Lung (tissue), 11 donors: ENCODE measurements at regions not wholly inside any gene's neighbourhood (a gene's known extent, or its start where the extent isn't known, plus 50 kb on each side); places are given as distances from the start of the nearest gene placed in this dataset.

Experiments
- ATAC-seq: fragments of 200-7000 bp; cut with Tn5 transposase; one replicate; pipeline ENCODE4 v1.9.1; 2020; ENCODE audit warnings: moderate number of reproducible peaks; ENCODE audit not compliant: insufficient read depth, low FRiP score
- DNase-seq, 3 donors: peaks; one replicate each; pipeline ENCODE4 v3.0.0-alpha.2; 2013 to 2017
- H3K27ac ChIP-seq, 2 donors: one replicate each; pipeline ENCODE4 v1.5.1; 2013; ENCODE audit warnings: mild to moderate bottlenecking in 2 of 2, moderate library complexity in 2 of 2, control low read depth in 1 of 2, inconsistent platforms in 1 of 2, low read depth in 1 of 2, low read length in 1 of 2
- H3K27me3 ChIP-seq, 3 donors: one replicate each; pipeline ENCODE4 v1.5.1; 2013; ENCODE audit warnings: low read length in 2 of 3; ENCODE audit not compliant: control insufficient read depth in 3 of 3, insufficient read depth in 3 of 3
- H3K36me3 ChIP-seq, 4 donors: one replicate each; pipeline ENCODE4 v1.5.1; 2013; ENCODE audit warnings: low read length in 4 of 4, mild to moderate bottlenecking in 1 of 4, moderate library complexity in 1 of 4; ENCODE audit not compliant: control insufficient read depth in 4 of 4, insufficient read depth in 4 of 4
- H3K4me1 ChIP-seq, 5 donors: one replicate each; pipeline ENCODE4 v1.5.1; 2013; ENCODE audit warnings: low read length in 5 of 5, mild to moderate bottlenecking in 2 of 5, moderate library complexity in 1 of 5; ENCODE audit not compliant: control insufficient read depth in 5 of 5, insufficient read depth in 5 of 5
- H3K4me3 ChIP-seq: one replicate; pipeline ENCODE4 v1.5.1; 2013; ENCODE audit warnings: mild to moderate bottlenecking, control low read depth, moderate library complexity
- H3K9ac ChIP-seq, 2 donors: one replicate each; pipeline ENCODE4 v1.5.1; 2013; ENCODE audit warnings: low read length in 2 of 2, control low read depth in 1 of 2; ENCODE audit not compliant: insufficient read depth in 1 of 2
- H3K9me3 ChIP-seq, 4 donors: one replicate each; pipeline ENCODE4 v1.5.1; 2013; ENCODE audit warnings: low read length in 3 of 4, mild to moderate bottlenecking in 1 of 4, moderate library complexity in 1 of 4; ENCODE audit not compliant: control insufficient read depth in 4 of 4, insufficient read depth in 3 of 4
- WGBS, 2 donors: extraction: QIAGEN DNeasy Blood & Tissue Kit; methylation state at CpG; one replicate each; pipeline ENCODE4 v1.1.7; 2013; 5-methylcytosine and 5-hydroxymethylcytosine counted together
- TF ChIP-seq, protein P1 (sequence below): IDR thresholded peaks from 2 replicates; pipeline ENCODE4 v1.5.1; 2012; ENCODE audit warnings: mild to moderate bottlenecking; ENCODE audit errors: control extremely low read depth, extremely low read depth
- donor health status: control.
- donor health status: control.
- donor health status: Bipolar disorder and iron deficiency.
- donor health status: healthy.
- donor health status: DM: yes; HTN: yes; CAD: no.

DNA sequence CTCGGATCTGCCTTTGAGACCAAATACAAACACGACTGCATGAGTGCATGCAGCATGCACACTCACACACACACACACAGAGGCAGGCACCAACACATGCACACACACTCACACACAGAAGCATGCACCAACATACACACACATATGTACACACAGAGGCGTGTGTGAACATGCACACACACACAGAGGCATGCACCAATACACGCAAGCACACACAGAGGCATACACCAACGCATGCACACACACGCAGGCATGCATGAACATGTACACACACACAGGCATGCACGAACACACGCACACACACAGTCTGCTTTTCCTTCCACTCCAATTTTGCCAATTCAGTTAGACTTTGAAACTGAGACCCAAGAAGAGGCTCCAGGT lies 67.3 kb upstream of the COL13A1 start:
- TF ChIP-seq, protein P1, sequence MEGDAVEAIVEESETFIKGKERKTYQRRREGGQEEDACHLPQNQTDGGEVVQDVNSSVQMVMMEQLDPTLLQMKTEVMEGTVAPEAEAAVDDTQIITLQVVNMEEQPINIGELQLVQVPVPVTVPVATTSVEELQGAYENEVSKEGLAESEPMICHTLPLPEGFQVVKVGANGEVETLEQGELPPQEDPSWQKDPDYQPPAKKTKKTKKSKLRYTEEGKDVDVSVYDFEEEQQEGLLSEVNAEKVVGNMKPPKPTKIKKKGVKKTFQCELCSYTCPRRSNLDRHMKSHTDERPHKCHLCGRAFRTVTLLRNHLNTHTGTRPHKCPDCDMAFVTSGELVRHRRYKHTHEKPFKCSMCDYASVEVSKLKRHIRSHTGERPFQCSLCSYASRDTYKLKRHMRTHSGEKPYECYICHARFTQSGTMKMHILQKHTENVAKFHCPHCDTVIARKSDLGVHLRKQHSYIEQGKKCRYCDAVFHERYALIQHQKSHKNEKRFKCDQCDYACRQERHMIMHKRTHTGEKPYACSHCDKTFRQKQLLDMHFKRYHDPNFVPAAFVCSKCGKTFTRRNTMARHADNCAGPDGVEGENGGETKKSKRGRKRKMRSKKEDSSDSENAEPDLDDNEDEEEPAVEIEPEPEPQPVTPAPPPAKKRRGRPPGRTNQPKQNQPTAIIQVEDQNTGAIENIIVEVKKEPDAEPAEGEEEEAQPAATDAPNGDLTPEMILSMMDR: no peak
- no peak overlapping the region for H3K4me3 ChIP-seq
- H3K36me3 ChIP-seq: no peaks in the 10 kb centered on the region
- H3K9ac ChIP-seq: no peak overlapping the region
- ATAC-seq (no peak), DNase-seq (no peak)
- no peaks in the 10 kb centered on the region for H3K9me3 ChIP-seq
- no peaks in the 10 kb centered on the region for H3K27me3 ChIP-seq
- no peak overlapping the region for H3K27ac ChIP-seq
- peaks cover 0 to 41% (median 15%) of the 10 kb centered on the region in 5 donors for H3K4me1 ChIP-seq
- WGBS, 2 donors: 84 to 93% methylated on average over 8 of the region's 8 CpGs

DNA sequence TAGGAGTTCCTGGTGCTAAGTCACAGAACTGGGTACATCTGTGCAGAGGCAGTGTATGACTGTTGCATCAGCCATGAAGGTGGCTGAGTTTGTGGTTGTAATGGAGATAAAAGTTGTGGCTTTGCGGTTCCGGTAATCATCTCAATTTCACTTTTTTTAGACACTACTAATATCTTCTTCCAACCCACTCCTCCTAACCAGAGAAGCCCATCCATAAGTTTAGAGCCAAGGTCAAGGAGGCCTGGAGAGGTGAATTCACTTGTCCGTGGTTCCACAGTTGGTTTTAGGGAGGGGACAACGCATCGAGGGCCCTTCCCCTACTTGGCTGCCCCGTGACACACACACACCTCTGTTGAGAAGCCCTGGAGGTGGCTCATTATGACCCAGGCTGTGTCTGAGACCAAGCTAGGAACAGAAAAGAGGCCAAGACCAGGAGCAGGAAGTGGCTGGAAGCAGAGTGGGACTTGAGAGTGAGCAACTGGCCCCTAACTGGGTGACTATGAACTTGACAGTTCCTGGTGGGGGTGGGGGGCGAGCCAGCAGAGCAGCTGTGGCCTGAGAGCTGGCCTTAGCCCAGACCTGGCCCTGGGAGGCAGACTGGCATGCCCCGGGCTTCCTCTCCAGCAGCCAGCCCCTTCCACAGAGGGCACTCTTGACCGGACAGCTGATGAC lies 66.8 kb upstream of the COL13A1 start:
- WGBS, 2 donors: 72 to 74% methylated on average over 9 of the region's 9 CpGs
- Histone ChIP-seq H3K4me3 (no peak overlapping the region), H3K27me3 (no peaks in the 10 kb centered on the region), H3K4me1 (peaks cover 0 to 41% (median 18%) of the 10 kb centered on the region in 5 donors), H3K27ac (no peak overlapping the region), H3K9me3 (no peaks in the 10 kb centered on the region), H3K9ac (no peak overlapping the region), H3K36me3 (no peaks in the 10 kb centered on the region)
- TF ChIP-seq, protein P1: no peak
- DNase-seq: no peak
- ATAC-seq: no peak

- no peak overlapping the region for H3K27ac ChIP-seq
- TF ChIP-seq, protein P1: no peak
These were observed 64.6 kb upstream of the COL13A1 start for GRCh38 chr10:69736886-69737641.

More at GRCh38 chr10:69736886-69737641, 64.6 kb upstream of the COL13A1 start:
- DNase-seq (no peak), ATAC-seq (no peak)
- Histone ChIP-seq H3K27me3 (no peaks in the 10 kb centered on the region), H3K9ac (no peak overlapping the region), H3K9me3 (no peaks in the 10 kb centered on the region), H3K4me1 (peaks cover 0 to 26% (median 5%) of the 10 kb centered on the region in 5 donors), H3K4me3 (no peak overlapping the region), H3K36me3 (no peaks in the 10 kb centered on the region)
- 85 to 95% methylated on average over 12 of the region's 12 CpGs for WGBS, 2 donors
